ENCODE measurements at regions not wholly inside any gene's neighbourhood (a gene's known extent, or its start where the extent isn't known, plus 50 kb on each side); places are given as distances from the start of the nearest gene placed in this dataset.

GRCh38 chr4:27276307-27277073 is 415.8 kb downstream of the STIM2 start:
- Histone ChIP-seq H3K9me3 (ENCODE audit: low read depth, low read length) (no peaks in the 10 kb centered on the region), H3K27me3 (ENCODE audit: insufficient read depth, low read length) (no peaks in the 10 kb centered on the region), H3K4me1 (ENCODE audit: insufficient read depth, low read length) (no peaks in the 10 kb centered on the region), H3K79me2 (ENCODE audit: insufficient read depth, low read length) (no peaks in the 10 kb centered on the region), H4K20me1 (ENCODE audit: insufficient read depth, low read length) (no peaks in the 10 kb centered on the region), H2AFZ (ENCODE audit: low read length) (no peak overlapping the region), H3K36me3 (ENCODE audit: insufficient read depth, low read length) (no peaks in the 10 kb centered on the region), H3K4me2 (ENCODE audit: insufficient read depth, low read length) (no peak overlapping the region), H3K27ac (ENCODE audit: low read depth, low read length) (no peak overlapping the region), H3K4me3 (ENCODE audit: insufficient read depth, low read length) (no peak overlapping the region)
- no peak for DNase-seq (ENCODE audit: insufficient read length, low spot score, missing footprints)
- TF ChIP-seq, protein P1, sequence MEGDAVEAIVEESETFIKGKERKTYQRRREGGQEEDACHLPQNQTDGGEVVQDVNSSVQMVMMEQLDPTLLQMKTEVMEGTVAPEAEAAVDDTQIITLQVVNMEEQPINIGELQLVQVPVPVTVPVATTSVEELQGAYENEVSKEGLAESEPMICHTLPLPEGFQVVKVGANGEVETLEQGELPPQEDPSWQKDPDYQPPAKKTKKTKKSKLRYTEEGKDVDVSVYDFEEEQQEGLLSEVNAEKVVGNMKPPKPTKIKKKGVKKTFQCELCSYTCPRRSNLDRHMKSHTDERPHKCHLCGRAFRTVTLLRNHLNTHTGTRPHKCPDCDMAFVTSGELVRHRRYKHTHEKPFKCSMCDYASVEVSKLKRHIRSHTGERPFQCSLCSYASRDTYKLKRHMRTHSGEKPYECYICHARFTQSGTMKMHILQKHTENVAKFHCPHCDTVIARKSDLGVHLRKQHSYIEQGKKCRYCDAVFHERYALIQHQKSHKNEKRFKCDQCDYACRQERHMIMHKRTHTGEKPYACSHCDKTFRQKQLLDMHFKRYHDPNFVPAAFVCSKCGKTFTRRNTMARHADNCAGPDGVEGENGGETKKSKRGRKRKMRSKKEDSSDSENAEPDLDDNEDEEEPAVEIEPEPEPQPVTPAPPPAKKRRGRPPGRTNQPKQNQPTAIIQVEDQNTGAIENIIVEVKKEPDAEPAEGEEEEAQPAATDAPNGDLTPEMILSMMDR (IDR thresholded peaks at IDR 0.05; ENCODE audit: extremely low read depth, low read depth, low read length), result no peak

GRCh38 chr4:27278615-27279375 is 418.2 kb downstream of the STIM2 start:
- Histone ChIP-seq H3K36me3 (ENCODE audit: insufficient read depth, low read length) (no peaks in the 10 kb centered on the region), H3K27me3 (ENCODE audit: insufficient read depth, low read length) (no peaks in the 10 kb centered on the region), H3K79me2 (ENCODE audit: insufficient read depth, low read length) (no peaks in the 10 kb centered on the region), H4K20me1 (ENCODE audit: insufficient read depth, low read length) (no peaks in the 10 kb centered on the region), H3K4me2 (ENCODE audit: insufficient read depth, low read length) (no peak overlapping the region), H3K4me1 (ENCODE audit: insufficient read depth, low read length) (no peaks in the 10 kb centered on the region), H2AFZ (ENCODE audit: low read length) (no peak overlapping the region), H3K27ac (ENCODE audit: low read depth, low read length) (no peak overlapping the region), H3K4me3 (ENCODE audit: insufficient read depth, low read length) (no peak overlapping the region), H3K9me3 (ENCODE audit: low read depth, low read length) (no peaks in the 10 kb centered on the region)
- DNase-seq (ENCODE audit: insufficient read length, low spot score, missing footprints), result no peak
- TF ChIP-seq, protein P1 (IDR thresholded peaks at IDR 0.05; ENCODE audit: extremely low read depth, low read depth, low read length), result no peak

- Histone ChIP-seq H3K9me3 (ENCODE audit: low read depth, low read length) (no peaks in the 10 kb centered on the region), H3K27me3 (ENCODE audit: insufficient read depth, low read length) (no peaks in the 10 kb centered on the region), H3K4me2 (ENCODE audit: insufficient read depth, low read length) (no peak overlapping the region), H2AFZ (ENCODE audit: low read length) (no peak overlapping the region), H4K20me1 (ENCODE audit: insufficient read depth, low read length) (no peaks in the 10 kb centered on the region), H3K79me2 (ENCODE audit: insufficient read depth, low read length) (no peaks in the 10 kb centered on the region), H3K36me3 (ENCODE audit: insufficient read depth, low read length) (no peaks in the 10 kb centered on the region), H3K27ac (ENCODE audit: low read depth, low read length) (no peak overlapping the region), H3K4me1 (ENCODE audit: insufficient read depth, low read length) (no peaks in the 10 kb centered on the region), H3K4me3 (ENCODE audit: insufficient read depth, low read length) (no peak overlapping the region)
- TF ChIP-seq, protein P1 (IDR thresholded peaks at IDR 0.05; ENCODE audit: extremely low read depth, low read depth, low read length), result no peak
- DNase-seq (ENCODE audit: insufficient read length, low spot score, missing footprints), result no peak
These were observed 427.9 kb downstream of the STIM2 start for GRCh38 chr4:27288496-27288895.

DNA sequence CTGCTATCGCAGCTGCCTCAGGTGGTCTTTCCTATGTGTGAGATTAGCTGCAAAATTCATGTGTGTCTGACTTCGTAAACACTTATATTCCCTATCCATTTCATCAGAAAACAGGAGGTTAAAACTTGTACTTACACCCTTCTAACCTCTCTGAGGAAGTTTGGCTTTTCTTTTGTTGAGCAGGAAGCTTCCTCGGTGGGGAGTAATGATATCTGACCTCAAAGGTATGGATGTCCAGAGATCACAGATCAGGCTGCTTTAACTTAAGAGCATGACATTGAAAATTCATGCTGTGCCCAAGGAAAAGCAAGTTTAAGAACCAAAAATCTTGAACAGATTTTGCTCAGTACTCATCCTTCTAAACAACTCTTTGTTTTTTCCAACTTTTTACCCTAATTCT is 429.1 kb downstream of the STIM2 start:
- no peaks in the 10 kb centered on the region for H3K9me3 ChIP-seq (ENCODE audit: low read depth, low read length)
- H3K27me3 ChIP-seq (ENCODE audit: insufficient read depth, low read length), result no peaks in the 10 kb centered on the region
- no peak overlapping the region for H3K4me2 ChIP-seq (ENCODE audit: insufficient read depth, low read length)
- TF ChIP-seq, protein P1 (IDR thresholded peaks at IDR 0.05; ENCODE audit: extremely low read depth, low read depth, low read length), result no peak
- H2AFZ ChIP-seq (ENCODE audit: low read length), result no peak overlapping the region
- no peak overlapping the region for H3K4me3 ChIP-seq (ENCODE audit: insufficient read depth, low read length)
- no peaks in the 10 kb centered on the region for H3K4me1 ChIP-seq (ENCODE audit: insufficient read depth, low read length)
- no peak overlapping the region for H3K27ac ChIP-seq (ENCODE audit: low read depth, low read length)
- no peaks in the 10 kb centered on the region for H3K79me2 ChIP-seq (ENCODE audit: insufficient read depth, low read length)
- no peaks in the 10 kb centered on the region for H4K20me1 ChIP-seq (ENCODE audit: insufficient read depth, low read length)
- no peaks in the 10 kb centered on the region for H3K36me3 ChIP-seq (ENCODE audit: insufficient read depth, low read length)
- no peak for DNase-seq (ENCODE audit: insufficient read length, low spot score, missing footprints)
